HCT116 (cell line): ENCODE measurements at regions not wholly inside any gene's neighbourhood (a gene's known extent, or its start where the extent isn't known, plus 50 kb on each side); places are given as distances from the start of the nearest gene placed in this dataset.
"Not testable (repeated sequence)": the region's sequence is repeated elsewhere in the genome, so short reads cannot be mapped to it uniquely, and the experiment has no call there.

Experiments used
- ATAC-seq: fragments of 200-7000 bp; cut with Tn5 transposase; 2 replicates; pipeline ENCODE4 v1.9.1; 2020; ENCODE audit warnings: mild to moderate bottlenecking, moderate library complexity
- BruUV-seq: library from RNA; stranded (reverse); fragments of 400-500 nt; replicated peaks from 2 replicates; lab custom pipeline; 2021; lab: Mats Ljungman, UMichigan
- CTCF ChIA-PET: fragments of 300-600 bp; sonication (Branson Sonifier 250); formaldehyde crosslinking; loops from one replicate; lab custom pipeline; 2021; ENCODE audit warnings: antibody characterized with exemption; lab: Charles Lee
- POLR2A ChIA-PET: fragments of 300-600, 350-600 bp; sonication (Branson Sonifier 250); formaldehyde crosslinking; loops from one replicate; lab custom pipeline; 2021; ENCODE audit warnings: antibody characterized with exemption; lab: Charles Lee
- RAD21 ChIA-PET, 2 experiments: fragments of 300-600 bp; sonication (Branson Sonifier 250); formaldehyde crosslinking; loops; one replicate each; lab custom pipeline; 2023; ENCODE audit warnings: low total read pairs in 2 of 2; ENCODE audit not compliant: uncharacterized antibody in 2 of 2, unreplicated experiment in 2 of 2, low non-redundant PET in 1 of 2; lab: Charles Lee
- DNase-seq: peaks from one replicate; pipeline ENCODE4 v3.0.0-alpha.2; 2010; ENCODE audit warnings: low read depth, low spot score
- H2AFZ ChIP-seq: fragments of 200-600 bp; shearing (Covaris generic), sonication (generic); 2 replicates; pipeline ENCODE4 v1.6.1; 2017; ENCODE audit warnings: low read depth, mixed run types, mixed read lengths, antibody characterized with exemption, low read length; ENCODE audit not compliant: poor library complexity, severe bottlenecking
- H3K27ac ChIP-seq: 2 replicates; pipeline ENCODE4 v1.5.1; 2012; ENCODE audit warnings: low read depth, low read length
- H3K27me3 ChIP-seq: fragments of 200-600 bp; sonication (generic); 2 replicates; pipeline ENCODE4 v1.6.1; 2016; ENCODE audit warnings: mixed run types, low read length, mixed read lengths; ENCODE audit not compliant: insufficient read depth
- H3K36me3 ChIP-seq, 2 experiments: fragments of 200-500 bp in 1 of 2; fragments of 200-600 bp in 1 of 2; sonication (Bioruptor generic) in 1 of 2; sonication (generic) in 1 of 2; 2 replicates each; pipeline versions ENCODE4 v1.5.1 to v1.6.1; 2014 to 2016; ENCODE audit warnings: low read length in 2 of 2, inconsistent platforms in 1 of 2, mixed read lengths in 1 of 2, mixed run types in 1 of 2; ENCODE audit not compliant: insufficient read depth in 2 of 2, control insufficient read depth in 1 of 2
- H3K4me1 ChIP-seq, 2 experiments: fragments of 200-600 bp in 1 of 2; sonication (generic) in 1 of 2; 2 replicates each; pipeline versions ENCODE4 v1.5.1 to v1.6.1; 2012 to 2017; ENCODE audit warnings: low read length in 2 of 2, inconsistent platforms in 1 of 2, mild to moderate bottlenecking in 1 of 2, mixed read lengths in 1 of 2, mixed run types in 1 of 2, moderate library complexity in 1 of 2; ENCODE audit not compliant: insufficient read depth in 2 of 2, control insufficient read depth in 1 of 2
- H3K4me2 ChIP-seq: fragments of 200-600 bp; sonication (generic); 2 replicates; pipeline ENCODE4 v1.6.1; 2017; ENCODE audit warnings: mixed run types, low read length, mixed read lengths
- H3K4me3 ChIP-seq, 2 experiments: fragments of 200-600 bp in 1 of 2; sonication (generic) in 1 of 2; replicated peaks in 1 of 2; 2 replicates each; pipeline ENCODE4 v1.5.1; 2011 to 2016; ENCODE audit warnings: low read length in 2 of 2, control low read depth in 1 of 2, low read depth in 1 of 2, mild to moderate bottlenecking in 1 of 2, mixed read lengths in 1 of 2, mixed run types in 1 of 2
- H3K79me2 ChIP-seq: fragments of 200-600 bp; sonication (generic); 2 replicates; pipeline ENCODE4 v1.6.1; 2017; ENCODE audit warnings: mild to moderate bottlenecking, mixed run types, low read length, moderate library complexity, mixed read lengths; ENCODE audit not compliant: insufficient read depth
- H3K9ac ChIP-seq: fragments of 200-600 bp; sonication (generic); 2 replicates; pipeline ENCODE4 v1.6.1; 2016; ENCODE audit warnings: low read length, mixed read lengths
- H3K9me2 ChIP-seq: fragments of 200-600 bp; sonication (generic), shearing (Covaris generic); 2 replicates; pipeline ENCODE4 v1.6.1; 2017; ENCODE audit warnings: mixed run types, mild to moderate bottlenecking, moderate library complexity; ENCODE audit not compliant: insufficient read depth
- H3K9me3 ChIP-seq, 2 experiments: fragments of 200-500 bp in 1 of 2; fragments of 200-600 bp in 1 of 2; sonication (Bioruptor generic) in 1 of 2; sonication (generic) in 1 of 2; 2 replicates each; pipeline ENCODE4 v1.6.1; 2014 to 2017; ENCODE audit warnings: low read length in 2 of 2, mixed read lengths in 2 of 2, inconsistent platforms in 1 of 2, low read depth in 1 of 2, mild to moderate bottlenecking in 1 of 2, mixed run types in 1 of 2, moderate library complexity in 1 of 2; ENCODE audit not compliant: control insufficient read depth in 1 of 2, insufficient read depth in 1 of 2
- H4K20me1 ChIP-seq: fragments of 200-600 bp; sonication (generic), shearing (Covaris generic); 2 replicates; pipeline ENCODE4 v1.6.1; 2017; ENCODE audit warnings: mixed run types, mild to moderate bottlenecking, moderate library complexity; ENCODE audit not compliant: insufficient read depth
- CBX3 ChIP-seq: IDR thresholded peaks from 2 replicates; pipeline ENCODE4 v1.6.1; 2012; ENCODE audit warnings: low read depth
- EGR1 ChIP-seq: IDR thresholded peaks from 2 replicates; pipeline ENCODE4 v1.6.1; 2012; ENCODE audit warnings: low read depth
- SIN3A ChIP-seq: IDR thresholded peaks from 2 replicates; pipeline ENCODE4 v1.6.1; 2012; ENCODE audit warnings: low read depth
- SRF ChIP-seq: IDR thresholded peaks from 2 replicates; pipeline ENCODE4 v1.6.1; 2012; ENCODE audit warnings: low read depth
- intact Hi-C: fragments of 100-400 bp; cut with micrococcal nuclease; formaldehyde crosslinking; loops from 2 replicates; pipeline ENCODE4 v1.10.0; 2022
- TF ChIP-seq, protein P1 (sequence below): IDR thresholded peaks from 2 replicates; pipeline ENCODE4 v1.6.1; 2012; ENCODE audit warnings: low read depth

DNA sequence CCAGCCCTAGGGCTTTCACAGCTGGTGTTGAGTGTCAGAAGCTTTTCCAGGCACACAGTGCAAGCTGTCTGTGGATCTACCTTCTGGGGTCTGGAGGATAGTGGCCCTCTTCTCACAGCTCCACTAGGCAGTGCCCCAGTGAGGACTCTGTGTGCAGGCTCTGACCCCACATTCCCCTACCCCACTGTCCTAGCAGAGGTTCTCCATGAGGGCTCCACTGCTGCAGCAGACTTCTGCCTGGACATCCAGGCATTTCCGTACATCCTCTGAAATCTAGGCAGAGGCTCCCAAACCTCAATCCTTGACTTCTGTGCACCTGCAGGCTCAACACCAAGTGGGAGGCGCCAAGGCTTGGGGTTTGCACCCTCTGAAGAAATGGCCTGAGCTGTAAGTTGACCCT, 284.5 kb downstream of the MDFIC start:
- DNase-seq, POLR2A ChIA-PET, RAD21 ChIA-PET, intact Hi-C loops, H3K9ac ChIP-seq, H3K79me2 ChIP-seq, H3K4me1 ChIP-seq, H3K9me3 ChIP-seq, H2AFZ ChIP-seq, ATAC-seq, CTCF ChIA-PET, H3K27ac ChIP-seq, H3K36me3 ChIP-seq, H3K4me2 ChIP-seq, H4K20me1 ChIP-seq, H3K27me3 ChIP-seq, BruUV-seq, H3K9me2 ChIP-seq, H3K4me3 ChIP-seq: not testable (repeated sequence)

DNA sequence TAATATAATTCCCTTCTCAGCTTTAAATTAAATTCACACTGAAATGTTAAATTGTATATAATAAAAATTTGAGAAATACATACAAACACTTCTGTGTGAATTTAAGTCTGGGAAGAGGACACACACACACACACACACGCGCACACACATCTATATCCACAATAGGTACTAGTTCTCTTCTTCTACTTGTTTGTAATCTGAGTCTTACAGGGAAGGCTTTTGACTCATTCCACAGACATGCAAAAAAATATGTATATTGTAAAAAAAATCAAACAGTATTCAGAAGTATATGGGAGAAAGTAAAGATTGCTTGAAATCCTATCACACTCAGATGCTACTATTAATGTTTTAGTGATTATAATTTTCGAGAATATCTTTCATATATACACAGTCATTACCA, 276.2 kb downstream of the MDFIC start:
- no peak overlapping the region for H3K27ac ChIP-seq
- intact Hi-C loops, result no loop called here
- no peaks in the 10 kb centered on the region for H3K36me3 ChIP-seq
- DNase-seq (no peak), ATAC-seq (no peak)
- no peaks in the 10 kb centered on the region for H4K20me1 ChIP-seq
- BruUV-seq, result no TSS peak
- ChIA-PET RAD21 (no interaction called here), CTCF (no interaction called here), POLR2A (no interaction called here)
- no peak for TF ChIP-seq CBX3
- no peaks in the 10 kb centered on the region for H3K9me3 ChIP-seq
- no peak overlapping the region for H3K4me2 ChIP-seq
- H3K9me2 ChIP-seq, result no peaks in the 10 kb centered on the region
- no peaks in the 10 kb centered on the region for H3K79me2 ChIP-seq
- no peak overlapping the region for H3K9ac ChIP-seq
- H3K4me3 ChIP-seq, result no peak overlapping the region
- no peak overlapping the region for H2AFZ ChIP-seq
- H3K4me1 ChIP-seq, result no peaks in the 10 kb centered on the region
- H3K27me3 ChIP-seq, result no peaks in the 10 kb centered on the region

DNA sequence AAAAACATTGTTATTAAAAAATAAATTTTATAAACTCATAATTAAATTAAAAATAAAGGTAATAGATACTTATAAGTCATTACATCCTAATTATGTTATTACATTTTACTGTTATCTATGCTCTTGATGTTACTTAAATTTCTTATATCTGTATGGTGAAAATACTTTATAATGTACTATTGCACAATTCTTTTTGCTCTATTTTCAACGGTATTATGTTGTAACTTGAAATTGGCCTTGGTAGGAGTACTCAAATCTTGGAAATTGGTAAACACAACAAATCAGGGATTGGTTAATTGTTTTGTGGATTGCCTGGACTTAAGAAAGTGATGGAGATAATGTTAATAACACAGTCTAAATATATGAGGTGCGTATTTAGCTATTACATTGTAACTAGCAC, 273.3 kb downstream of the MDFIC start:
- H3K9me3 ChIP-seq, result no peaks in the 10 kb centered on the region
- no peak for ATAC-seq
- no peak overlapping the region for H3K4me3 ChIP-seq
- POLR2A ChIA-PET, result no interaction called here
- no peaks in the 10 kb centered on the region for H3K4me1 ChIP-seq
- CTCF ChIA-PET, result interaction anchor here (1.2 kb wide), 1 partner anchor 22 kb away, joined by 3 read pairs; no protein-coding TSS in a partner anchor
- no peaks in the 10 kb centered on the region for H3K79me2 ChIP-seq
- H2AFZ ChIP-seq, result no peak overlapping the region
- no peaks in the 10 kb centered on the region for H3K36me3 ChIP-seq
- DNase-seq, result no peak
- RAD21 ChIA-PET, result no interaction called here
- H3K9me2 ChIP-seq, result no peaks in the 10 kb centered on the region
- no peak overlapping the region for H3K4me2 ChIP-seq
- H4K20me1 ChIP-seq, result no peaks in the 10 kb centered on the region
- H3K9ac ChIP-seq, result no peak overlapping the region
- intact Hi-C loops, result no loop called here
- no peaks in the 10 kb centered on the region for H3K27me3 ChIP-seq
- no peak overlapping the region for H3K27ac ChIP-seq
- BruUV-seq, result no TSS peak
- TF ChIP-seq SRF (no peak), EGR1 (no peak), SIN3A (no peak), CBX3 (no peak)
- TF ChIP-seq, protein P1, sequence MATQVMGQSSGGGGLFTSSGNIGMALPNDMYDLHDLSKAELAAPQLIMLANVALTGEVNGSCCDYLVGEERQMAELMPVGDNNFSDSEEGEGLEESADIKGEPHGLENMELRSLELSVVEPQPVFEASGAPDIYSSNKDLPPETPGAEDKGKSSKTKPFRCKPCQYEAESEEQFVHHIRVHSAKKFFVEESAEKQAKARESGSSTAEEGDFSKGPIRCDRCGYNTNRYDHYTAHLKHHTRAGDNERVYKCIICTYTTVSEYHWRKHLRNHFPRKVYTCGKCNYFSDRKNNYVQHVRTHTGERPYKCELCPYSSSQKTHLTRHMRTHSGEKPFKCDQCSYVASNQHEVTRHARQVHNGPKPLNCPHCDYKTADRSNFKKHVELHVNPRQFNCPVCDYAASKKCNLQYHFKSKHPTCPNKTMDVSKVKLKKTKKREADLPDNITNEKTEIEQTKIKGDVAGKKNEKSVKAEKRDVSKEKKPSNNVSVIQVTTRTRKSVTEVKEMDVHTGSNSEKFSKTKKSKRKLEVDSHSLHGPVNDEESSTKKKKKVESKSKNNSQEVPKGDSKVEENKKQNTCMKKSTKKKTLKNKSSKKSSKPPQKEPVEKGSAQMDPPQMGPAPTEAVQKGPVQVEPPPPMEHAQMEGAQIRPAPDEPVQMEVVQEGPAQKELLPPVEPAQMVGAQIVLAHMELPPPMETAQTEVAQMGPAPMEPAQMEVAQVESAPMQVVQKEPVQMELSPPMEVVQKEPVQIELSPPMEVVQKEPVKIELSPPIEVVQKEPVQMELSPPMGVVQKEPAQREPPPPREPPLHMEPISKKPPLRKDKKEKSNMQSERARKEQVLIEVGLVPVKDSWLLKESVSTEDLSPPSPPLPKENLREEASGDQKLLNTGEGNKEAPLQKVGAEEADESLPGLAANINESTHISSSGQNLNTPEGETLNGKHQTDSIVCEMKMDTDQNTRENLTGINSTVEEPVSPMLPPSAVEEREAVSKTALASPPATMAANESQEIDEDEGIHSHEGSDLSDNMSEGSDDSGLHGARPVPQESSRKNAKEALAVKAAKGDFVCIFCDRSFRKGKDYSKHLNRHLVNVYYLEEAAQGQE, result no peak
